GM18868 (cell line): ENCODE measurements at regions not wholly inside any gene's neighbourhood (a gene's known extent, or its start where the extent isn't known, plus 50 kb on each side); places are given as distances from the start of the nearest gene placed in this dataset.

Experiments used
- ATAC-seq: cut with Tn5 transposase; IDR thresholded peaks from one replicate; pipeline ENCODE4 v1.9.1; 2021; ENCODE audit warnings: mild to moderate bottlenecking, moderate library complexity; ENCODE audit not compliant: unreplicated experiment

- no peak for ATAC-seq
These were observed 181.6 kb upstream of the GPR12 start for GRCh38 chr13:26942184-26942583.

DNA sequence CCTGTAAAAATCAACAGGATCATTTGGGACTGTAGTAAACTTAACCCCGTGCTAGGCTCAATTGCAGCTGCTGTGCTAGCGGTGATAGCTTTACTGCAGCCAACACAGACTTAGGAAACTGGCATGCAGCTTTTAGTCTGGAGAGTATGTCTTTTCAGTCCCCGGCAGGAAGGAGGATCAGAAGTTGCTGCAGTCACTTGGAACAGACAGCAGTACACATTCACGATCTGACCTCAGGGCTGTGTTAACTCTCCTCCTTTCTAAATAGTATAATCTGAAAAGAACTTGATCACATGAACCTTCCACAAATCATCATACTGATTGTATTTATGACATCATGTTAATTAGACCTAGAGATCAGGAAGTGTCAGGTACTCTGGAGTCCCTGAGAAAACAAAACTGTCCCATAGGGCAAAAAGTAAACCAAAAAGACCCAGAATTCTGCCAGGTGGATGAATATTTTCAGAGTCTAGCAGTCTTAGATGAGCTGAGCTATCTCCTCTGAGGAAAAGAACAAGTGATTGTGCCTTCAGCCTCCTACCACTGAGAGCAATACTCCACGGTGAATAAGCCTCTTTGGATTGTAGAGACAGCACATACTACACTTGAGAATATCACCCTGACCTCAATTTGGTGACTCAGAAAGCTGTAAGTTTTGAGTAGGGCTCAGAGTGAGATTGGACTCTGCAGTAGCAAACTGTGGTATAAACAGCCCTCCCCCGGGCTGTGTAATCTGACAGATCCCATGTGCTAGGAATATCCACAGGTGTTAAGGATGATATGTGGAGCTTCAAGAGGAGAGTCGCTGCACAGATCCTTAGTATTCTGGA lies 181.0 kb upstream of the GPR12 start:
- no peak for ATAC-seq

DNA sequence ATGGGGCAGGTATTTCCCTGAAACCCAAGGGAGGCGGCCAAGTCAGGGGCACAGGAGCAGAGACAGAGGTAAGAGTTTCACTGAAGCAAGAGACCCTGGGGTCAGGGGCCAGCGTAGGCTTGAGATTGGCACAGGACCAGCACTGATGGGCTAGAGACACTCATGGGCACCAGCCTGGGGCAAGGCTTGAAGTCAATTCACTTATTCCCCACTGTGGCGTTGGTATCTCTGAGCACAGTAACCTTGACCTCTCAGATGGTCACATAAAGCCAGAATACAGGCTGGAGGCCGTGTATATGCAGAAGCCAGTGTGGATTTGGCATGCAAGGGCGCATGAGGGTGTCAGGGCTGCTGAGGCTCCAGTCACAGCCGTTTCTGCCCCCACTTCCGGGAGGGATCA lies 173.5 kb upstream of the GPR12 start:
- no peak for ATAC-seq

DNA sequence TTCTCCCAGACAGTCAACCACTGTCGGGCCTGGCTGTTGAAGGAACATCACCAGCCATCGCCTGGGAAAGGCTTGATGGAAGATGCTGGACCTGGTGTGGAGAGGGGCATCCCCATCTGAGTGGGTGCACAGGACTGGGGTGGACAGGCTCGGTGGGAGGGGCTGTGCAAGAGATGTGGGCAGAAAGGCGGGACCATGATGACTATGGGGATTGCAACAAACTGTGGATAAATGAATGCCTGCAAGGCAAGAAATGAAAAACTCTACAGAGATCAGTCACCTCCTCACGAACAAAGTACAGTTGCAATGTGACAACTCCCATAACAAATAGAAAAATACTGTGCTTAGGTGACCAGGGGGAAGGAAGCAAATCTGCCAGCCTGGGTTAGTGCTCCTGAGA lies 171.9 kb upstream of the GPR12 start:
- ATAC-seq, result no peak

DNA sequence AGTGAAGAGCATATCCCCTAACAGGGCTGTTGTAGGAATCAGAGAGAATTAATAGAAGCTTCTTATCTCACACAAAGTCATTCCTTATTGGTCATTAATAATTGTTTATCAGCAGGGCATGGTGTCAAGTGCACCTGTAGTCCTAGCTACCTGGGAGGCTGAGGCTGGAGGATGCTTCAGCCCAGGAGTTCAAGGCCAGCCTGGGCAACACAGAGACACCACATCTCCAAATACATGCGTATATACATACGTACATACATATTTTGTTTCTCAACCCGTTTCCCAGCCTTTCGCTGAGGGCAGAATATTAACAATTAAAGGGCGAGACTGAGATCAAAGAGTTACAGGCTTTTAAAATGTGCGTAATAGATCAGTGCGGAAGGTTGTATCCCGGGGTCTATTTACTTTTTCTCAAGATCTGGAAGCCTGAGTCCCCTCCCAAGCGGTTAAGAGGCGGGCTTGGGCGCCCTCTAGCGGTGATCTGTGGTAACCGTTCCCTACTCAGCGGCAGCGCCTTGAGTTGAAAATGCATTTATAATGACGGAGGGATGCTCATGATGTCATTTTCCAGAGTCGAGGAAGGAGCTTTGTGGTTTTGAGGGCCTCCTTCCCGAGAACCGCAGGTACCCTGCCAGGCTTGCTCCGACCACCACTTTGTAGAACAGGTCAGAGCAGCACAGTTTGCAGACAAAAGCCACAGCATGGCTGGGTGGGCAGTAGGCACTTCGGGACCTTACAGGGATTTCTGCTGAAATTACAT lies 169.6 kb upstream of the GPR12 start:
- ATAC-seq, result peak; percentile 65

DNA sequence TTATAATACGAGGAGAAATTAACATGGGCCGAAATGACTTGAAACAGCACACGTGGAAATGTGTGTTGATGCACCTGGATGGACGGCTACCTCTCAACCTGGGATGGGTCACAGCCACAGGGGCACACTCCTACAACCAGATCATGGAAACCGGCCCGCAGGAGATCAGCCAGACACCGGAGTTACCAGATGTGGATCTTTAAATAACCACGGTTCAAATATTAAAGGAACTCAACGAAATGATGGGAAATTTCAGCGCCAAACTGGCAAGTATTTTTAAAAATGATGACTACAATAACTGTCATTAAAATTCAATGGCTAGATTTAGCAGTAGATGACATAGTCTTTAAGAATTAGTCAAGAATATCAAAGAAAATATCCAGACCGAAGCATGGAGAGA lies 166.9 kb upstream of the GPR12 start:
- no peak for ATAC-seq

- ATAC-seq, result no peak
These were observed 165.8 kb upstream of the GPR12 start for GRCh38 chr13:26926371-26926770.

- ATAC-seq, result no peak
These were observed 163.4 kb upstream of the GPR12 start for GRCh38 chr13:26923824-26924605.

DNA sequence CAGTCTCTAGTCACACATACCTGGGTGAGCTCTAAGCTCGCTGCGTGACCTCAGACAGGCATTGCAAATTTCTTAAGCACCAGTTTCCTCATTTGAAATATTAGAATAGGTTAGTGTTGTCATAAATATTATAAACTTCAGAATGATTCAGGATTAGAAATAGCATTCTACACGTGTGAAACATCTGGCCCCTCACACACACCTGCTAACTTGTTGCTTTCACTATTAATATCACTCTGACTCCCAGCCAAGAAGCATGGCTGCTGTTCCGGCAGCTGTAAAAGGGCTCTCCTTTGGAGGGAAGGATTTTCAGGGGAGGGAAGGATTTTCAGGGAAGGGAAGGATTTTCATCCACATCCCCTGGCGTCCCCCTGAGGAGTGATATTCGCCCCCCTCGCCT lies 161.3 kb upstream of the GPR12 start:
- peak; percentile 85 for ATAC-seq

- no peak for ATAC-seq
These were observed 160.2 kb upstream of the GPR12 start for GRCh38 chr13:26920614-26921355.

DNA sequence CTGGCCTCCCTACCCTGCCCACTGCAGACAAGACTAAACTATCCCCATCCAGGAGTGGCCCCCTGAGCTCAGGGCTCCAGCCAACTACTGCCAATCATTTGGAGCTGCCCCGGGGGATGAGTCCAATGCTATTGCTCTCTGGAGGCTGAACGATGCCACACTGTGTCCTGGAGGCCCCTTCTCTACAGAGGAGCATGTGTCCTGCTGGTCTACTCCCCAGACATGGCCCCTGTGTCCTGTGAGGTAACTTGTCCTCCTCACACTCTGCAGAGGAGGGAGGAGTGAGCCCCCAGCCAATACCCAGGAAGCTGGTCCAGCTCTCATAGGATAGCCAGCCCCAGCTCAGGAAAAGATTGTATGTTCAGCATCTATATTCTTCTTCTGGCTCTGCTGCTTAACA lies 159.1 kb upstream of the GPR12 start:
- ATAC-seq, result no peak

DNA sequence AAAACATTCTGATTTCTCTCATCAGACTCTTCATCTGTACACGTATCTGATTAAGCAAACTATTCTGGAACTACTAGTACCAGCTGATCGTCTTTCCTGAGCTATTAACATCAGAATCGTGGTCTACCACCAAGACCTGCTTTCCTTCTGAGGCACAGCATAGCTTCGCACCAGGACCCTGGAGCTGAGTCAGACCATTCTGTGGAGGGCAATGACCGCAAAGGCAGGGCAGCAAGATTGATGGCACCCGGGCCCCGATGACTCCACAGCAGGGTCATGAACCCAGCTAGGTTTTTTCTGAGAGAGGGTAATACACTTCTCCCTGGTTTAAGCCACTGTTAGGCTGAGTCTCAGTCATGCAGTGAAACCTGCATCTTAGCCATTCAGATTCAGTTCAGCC lies 158.7 kb upstream of the GPR12 start:
- ATAC-seq, result no peak

DNA sequence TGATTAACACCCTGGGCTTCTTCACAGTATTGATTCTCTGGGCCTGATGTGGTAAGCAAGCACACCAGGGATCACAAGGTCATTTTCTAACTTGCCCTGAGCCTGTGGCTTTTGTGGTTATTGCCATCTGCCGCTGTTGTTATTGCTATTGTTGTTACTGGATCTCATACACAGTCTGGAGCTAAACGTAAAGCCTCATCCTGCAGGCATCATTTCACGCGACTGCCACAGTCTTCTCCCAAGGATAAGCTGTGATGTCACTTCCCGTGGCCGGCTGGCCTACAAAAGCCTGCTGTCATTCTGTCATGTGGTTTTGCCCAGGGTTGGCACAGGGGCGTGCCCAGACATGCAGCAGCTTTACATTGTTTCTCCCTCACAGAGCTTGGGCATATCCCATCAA lies 154.0 kb upstream of the GPR12 start:
- ATAC-seq, result no peak

DNA sequence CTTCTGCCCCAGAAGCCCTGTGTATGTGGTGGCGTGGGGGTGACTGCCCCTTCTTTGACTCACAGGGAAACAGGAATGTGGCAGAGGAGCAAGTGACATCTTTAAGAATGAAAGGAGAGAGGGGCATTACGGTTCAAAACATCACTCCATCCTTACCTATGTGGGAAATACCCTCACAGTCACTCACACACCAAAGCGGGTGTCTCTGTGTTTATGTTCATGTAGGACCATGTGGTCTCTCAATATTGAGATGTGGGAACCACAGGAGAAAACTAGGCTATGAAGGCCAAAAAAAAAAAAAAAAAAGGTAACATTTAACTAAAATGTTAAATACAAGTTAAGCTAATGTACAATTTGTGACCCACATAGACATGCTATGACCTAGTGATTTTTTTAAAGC lies 153.6 kb upstream of the GPR12 start:
- ATAC-seq, result no peak

GRCh38 chr13:26910754-26911465 lies 150.3 kb upstream of the GPR12 start:
- no peak for ATAC-seq

GRCh38 chr13:26909477-26909876 lies 148.9 kb upstream of the GPR12 start:
- no peak for ATAC-seq

DNA sequence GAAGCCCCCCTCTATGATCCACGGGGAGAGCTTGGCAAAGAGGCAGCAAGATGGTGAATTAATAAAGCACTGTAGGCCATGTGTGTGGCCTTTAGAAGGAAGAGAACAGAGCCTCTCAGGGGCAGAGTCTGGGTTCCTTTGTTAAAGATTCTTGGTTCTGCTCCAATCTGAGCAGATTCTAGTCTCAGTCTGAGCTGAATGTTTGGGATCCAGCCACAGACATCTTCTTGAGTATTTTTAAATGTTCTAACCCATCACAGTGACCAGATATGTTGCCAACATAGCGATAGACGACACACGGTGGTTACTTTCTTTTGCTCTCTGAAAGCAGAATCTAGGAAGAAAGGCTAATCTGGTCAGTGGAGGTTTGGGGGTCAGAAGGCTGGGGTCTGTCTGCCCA lies 147.5 kb upstream of the GPR12 start:
- no peak for ATAC-seq

DNA sequence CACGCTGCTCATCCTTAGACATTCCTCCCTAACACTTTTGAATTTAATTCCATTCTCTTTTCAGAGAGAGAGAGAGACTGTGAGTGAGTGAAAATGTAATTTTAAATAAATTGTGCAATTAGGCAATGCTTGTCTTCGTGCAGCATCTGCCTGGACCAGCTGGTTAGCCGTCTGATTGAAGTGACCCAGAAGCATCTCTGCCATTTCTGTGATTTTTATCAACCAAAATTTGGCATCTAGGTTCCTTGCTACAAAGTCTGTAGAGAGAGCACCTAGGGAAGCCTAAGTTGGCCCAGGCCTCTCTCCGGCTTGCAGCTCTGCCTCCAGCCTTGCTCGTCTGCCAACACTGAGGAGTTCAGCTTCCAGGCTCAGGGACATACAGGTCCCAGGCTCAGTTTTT lies 138.6 kb upstream of the GPR12 start:
- no peak for ATAC-seq

GRCh38 chr13:26897706-26898550 lies 137.3 kb upstream of the GPR12 start:
- no peak for ATAC-seq
